Osteoblast (primary cell): ENCODE measurements at regions not wholly inside any gene's neighbourhood (a gene's known extent, or its start where the extent isn't known, plus 50 kb on each side); places are given as distances from the start of the nearest gene placed in this dataset.

Experiments
- DNase-seq: peaks from one replicate; pipeline ENCODE4 v3.0.0; 2011; ENCODE audit warnings: low spot score, mixed read lengths; ENCODE audit not compliant: insufficient read length; ENCODE audit errors: missing footprints
- H2AFZ ChIP-seq: 2 replicates; pipeline ENCODE4 v1.6.0; 2011; ENCODE audit warnings: mild to moderate bottlenecking, low read length
- H3K27ac ChIP-seq: 2 replicates; pipeline ENCODE4 v1.5.1; 2011; ENCODE audit warnings: mild to moderate bottlenecking, low read depth, low read length, moderate library complexity
- H3K27me3 ChIP-seq: 2 replicates; pipeline ENCODE4 v1.6.0; 2012; ENCODE audit warnings: mild to moderate bottlenecking, control low read depth, inconsistent platforms, low read length, moderate library complexity; ENCODE audit not compliant: insufficient read depth
- H3K36me3 ChIP-seq: 2 replicates; pipeline ENCODE4 v1.5.1; 2011; ENCODE audit warnings: mild to moderate bottlenecking, low read length, control low read depth, moderate library complexity; ENCODE audit not compliant: insufficient read depth
- H3K4me1 ChIP-seq: 2 replicates; pipeline ENCODE4 v1.5.1; 2011; ENCODE audit warnings: mild to moderate bottlenecking, low read length, control low read depth, moderate library complexity; ENCODE audit not compliant: insufficient read depth
- H3K4me2 ChIP-seq: 2 replicates; pipeline ENCODE4 v1.6.0; 2011; ENCODE audit warnings: mild to moderate bottlenecking, low read length; ENCODE audit not compliant: insufficient read depth
- H3K4me3 ChIP-seq: fragments of 200-600 bp; sonication (generic); 3 replicates; pipeline ENCODE4 v1.5.1; 2012; ENCODE audit warnings: mild to moderate bottlenecking, low read length, inconsistent platforms; ENCODE audit not compliant: insufficient read depth
- H3K79me2 ChIP-seq: 2 replicates; pipeline ENCODE4 v1.6.0; 2012; ENCODE audit warnings: mild to moderate bottlenecking, low read length, control low read depth, inconsistent platforms; ENCODE audit not compliant: insufficient read depth
- H3K9me3 ChIP-seq: 2 replicates; pipeline ENCODE4 v1.5.1; 2011; ENCODE audit warnings: low read depth, low read length, control low read depth
- H4K20me1 ChIP-seq: 2 replicates; pipeline ENCODE4 v1.6.0; 2012; ENCODE audit warnings: mild to moderate bottlenecking, low read length, control low read depth; ENCODE audit not compliant: insufficient read depth
- CTCF ChIP-seq: IDR thresholded peaks from 2 replicates; pipeline ENCODE4 v1.5.1; 2011; ENCODE audit warnings: mild to moderate bottlenecking, low read depth, low read length, moderate library complexity; ENCODE audit errors: extremely low read depth

- Histone ChIP-seq H3K4me2 (no peak overlapping the region), H3K27ac (no peak overlapping the region), H3K79me2 (no peaks in the 10 kb centered on the region), H3K27me3 (no peaks in the 10 kb centered on the region), H3K4me3 (no peak overlapping the region), H3K4me1 (no peaks in the 10 kb centered on the region), H4K20me1 (no peaks in the 10 kb centered on the region), H3K9me3 (no peaks in the 10 kb centered on the region), H2AFZ (no peak overlapping the region), H3K36me3 (no peaks in the 10 kb centered on the region)
- TF ChIP-seq CTCF = no peak
- no peak for DNase-seq
Measured at GRCh38 chr5:4230786-4231641, 635.4 kb downstream of the IRX1 start.

GRCh38 chr5:4232084-4232483, 636.5 kb downstream of the IRX1 start:
- no peak overlapping the region for H3K4me2 ChIP-seq
- DNase-seq = no peak
- no peak overlapping the region for H3K4me3 ChIP-seq
- H4K20me1 ChIP-seq = no peaks in the 10 kb centered on the region
- no peaks in the 10 kb centered on the region for H3K36me3 ChIP-seq
- no peaks in the 10 kb centered on the region for H3K9me3 ChIP-seq
- no peaks in the 10 kb centered on the region for H3K27me3 ChIP-seq
- no peaks in the 10 kb centered on the region for H3K79me2 ChIP-seq
- H3K4me1 ChIP-seq = no peaks in the 10 kb centered on the region
- H3K27ac ChIP-seq = no peak overlapping the region
- TF ChIP-seq CTCF = no peak
- no peak overlapping the region for H2AFZ ChIP-seq

GRCh38 chr5:4233671-4234070, 638.0 kb downstream of the IRX1 start:
- Histone ChIP-seq H3K27me3 (no peaks in the 10 kb centered on the region), H3K4me1 (no peaks in the 10 kb centered on the region), H3K4me3 (no peak overlapping the region), H3K9me3 (no peaks in the 10 kb centered on the region), H3K27ac (no peak overlapping the region), H3K36me3 (no peaks in the 10 kb centered on the region), H3K79me2 (no peaks in the 10 kb centered on the region), H4K20me1 (no peaks in the 10 kb centered on the region), H2AFZ (no peak overlapping the region), H3K4me2 (no peak overlapping the region)
- no peak for TF ChIP-seq CTCF
- DNase-seq = no peak

- Histone ChIP-seq H3K36me3 (no peaks in the 10 kb centered on the region), H3K27me3 (no peaks in the 10 kb centered on the region), H2AFZ (no peak overlapping the region), H3K4me2 (no peak overlapping the region), H3K27ac (no peak overlapping the region), H3K4me1 (no peaks in the 10 kb centered on the region), H3K4me3 (no peak overlapping the region), H3K9me3 (no peaks in the 10 kb centered on the region), H4K20me1 (no peaks in the 10 kb centered on the region), H3K79me2 (no peaks in the 10 kb centered on the region)
- no peak for DNase-seq
- no peak for TF ChIP-seq CTCF
Measured at GRCh38 chr5:4243479-4244264, 648.0 kb downstream of the IRX1 start.
